GM23338 (cell line): ENCODE measurements at regions not wholly inside any gene's neighbourhood (a gene's known extent, or its start where the extent isn't known, plus 50 kb on each side); places are given as distances from the start of the nearest gene placed in this dataset.
A peak's percentile ranks its signal among the peaks of the same experiment; 100 is the strongest.

ENCODE experiments used
- ATAC-seq: fragments of 200-7000 bp; cut with Tn5 transposase; 3 replicates; pipeline ENCODE4 v1.9.1; 2020
- DNase-seq: peaks from one replicate; pipeline ENCODE4 v3.0.0-alpha.2; 2015; ENCODE audit warnings: low spot score
- H2AFZ ChIP-seq: fragments of 200-600 bp; sonication (generic); 2 replicates; pipeline ENCODE4 v1.8.0; 2016; ENCODE audit warnings: antibody characterized with exemption, mild to moderate bottlenecking, moderate library complexity
- H3F3A ChIP-seq: fragments of 200-600 bp; sonication (generic); replicated peaks from 2 replicates; pipeline ENCODE4 v1.8.0; 2017; ENCODE audit warnings: antibody characterized with exemption, mixed run types, low read depth
- H3K27ac ChIP-seq: fragments of 200-600 bp; sonication (generic); 2 replicates; pipeline ENCODE4 v1.6.1; 2016; ENCODE audit warnings: low read depth
- H3K27me3 ChIP-seq: fragments of 200-600 bp; sonication (generic); 2 replicates; pipeline ENCODE4 v1.8.0; 2016; ENCODE audit warnings: mild to moderate bottlenecking, mixed run types, moderate library complexity; ENCODE audit not compliant: insufficient read depth
- H3K36me3 ChIP-seq: fragments of 200-600 bp; sonication (generic); 2 replicates; pipeline ENCODE4 v1.8.0; 2016; ENCODE audit warnings: mild to moderate bottlenecking; ENCODE audit not compliant: insufficient read depth
- H3K4me1 ChIP-seq: fragments of 200-600 bp; sonication (generic); 2 replicates; pipeline ENCODE4 v1.8.0; 2016; ENCODE audit warnings: mild to moderate bottlenecking, moderate library complexity; ENCODE audit not compliant: insufficient read depth
- H3K4me2 ChIP-seq: fragments of 200-600 bp; sonication (generic); 2 replicates; pipeline ENCODE4 v1.7.1; 2017; ENCODE audit warnings: mixed run types
- H3K4me3 ChIP-seq: fragments of 200-600 bp; sonication (generic); 2 replicates; pipeline ENCODE4 v1.6.1; 2016; ENCODE audit warnings: mixed run types
- H3K79me2 ChIP-seq: fragments of 200-600 bp; sonication (generic); replicated peaks from 2 replicates; pipeline ENCODE4 v1.8.0; 2017; ENCODE audit warnings: mild to moderate bottlenecking; ENCODE audit not compliant: insufficient read depth
- H3K9me2 ChIP-seq: fragments of 200-600 bp; sonication (generic); 2 replicates; pipeline ENCODE4 v1.8.0; 2017; ENCODE audit not compliant: insufficient read depth
- H4K20me1 ChIP-seq: fragments of 200-600 bp; sonication (generic); replicated peaks from 2 replicates; pipeline ENCODE4 v1.8.0; 2017; ENCODE audit warnings: mild to moderate bottlenecking; ENCODE audit not compliant: insufficient read depth
- H3K27ac Mint-ChIP-seq: 2 replicates; pipeline ENCODE4 v1.8.0; 2020; ENCODE audit warnings: inconsistent platforms, mild to moderate bottlenecking, moderate library complexity, mixed read lengths
- H3K27me3 Mint-ChIP-seq: 3 replicates; pipeline ENCODE4 v1.8.0; 2022; ENCODE audit warnings: low read depth, mild to moderate bottlenecking, moderate library complexity, mixed read lengths, inconsistent platforms; ENCODE audit not compliant: insufficient read depth, poor library complexity
- H3K36me3 Mint-ChIP-seq: 3 replicates; pipeline ENCODE4 v1.8.0; 2021; ENCODE audit warnings: low read depth, mild to moderate bottlenecking, inconsistent platforms, moderate library complexity, mixed read lengths
- H3K4me1 Mint-ChIP-seq: 3 replicates; pipeline ENCODE4 v1.8.0; 2020; ENCODE audit warnings: mild to moderate bottlenecking, inconsistent platforms, mixed read lengths
- H3K4me3 Mint-ChIP-seq: 3 replicates; pipeline ENCODE4 v1.8.0; 2021; ENCODE audit warnings: moderate library complexity, mild to moderate bottlenecking, inconsistent platforms, mixed read lengths
- H3K9me3 Mint-ChIP-seq: 3 replicates; pipeline ENCODE4 v1.8.0; 2020; ENCODE audit warnings: moderate library complexity, mild to moderate bottlenecking, inconsistent platforms, mixed read lengths
- CREB1 ChIP-seq: fragments of 250-450 bp; sonication (Bioruptor Pico); IDR thresholded peaks from 2 replicates; pipeline ENCODE4 v1.5.0; 2020; ENCODE audit warnings: low read depth, mild to moderate bottlenecking, moderate library complexity
- CTCF ChIP-seq, 2 experiments: fragments of 200-600 bp in 1 of 2; sonication (generic) in 1 of 2; conservative IDR thresholded peaks; 2 replicates each; pipeline versions ENCODE4 v1.5.1 to v1.6.1; 2016 to 2017; ENCODE audit warnings: antibody characterized with exemption in 2 of 2, low read depth in 2 of 2, mild to moderate bottlenecking in 2 of 2, moderate library complexity in 1 of 2
- ETS1 ChIP-seq: IDR thresholded peaks from 2 replicates; pipeline ENCODE4 v1.6.1; 2016; ENCODE audit warnings: antibody characterized with exemption
- EZH2 ChIP-seq: fragments of 200-600 bp; sonication (generic); IDR thresholded peaks from one replicate; pipeline ENCODE4 v1.8.0; 2017; ENCODE audit warnings: antibody characterized with exemption, mild to moderate bottlenecking, low read depth; ENCODE audit not compliant: unreplicated experiment
- JUNB ChIP-seq: IDR thresholded peaks from one replicate; pipeline ENCODE4 v1.6.1; 2016; ENCODE audit warnings: antibody characterized with exemption; ENCODE audit not compliant: unreplicated experiment
- POLR2AphosphoS5 ChIP-seq: IDR thresholded peaks from 2 replicates; pipeline ENCODE4 v1.6.1; 2016; ENCODE audit warnings: antibody characterized with exemption, low read depth
- REST ChIP-seq: IDR thresholded peaks from one replicate; pipeline ENCODE4 v1.6.1; 2018; ENCODE audit warnings: antibody characterized with exemption; ENCODE audit not compliant: unreplicated experiment
- STAT1 ChIP-seq: IDR thresholded peaks from one replicate; pipeline ENCODE4 v1.6.1; 2016; ENCODE audit warnings: antibody characterized with exemption; ENCODE audit not compliant: unreplicated experiment
- ZNF114 ChIP-seq: fragments of 250-450 bp; sonication (Bioruptor Pico); IDR thresholded peaks from 2 replicates; pipeline ENCODE4 v1.5.0; 2020; ENCODE audit warnings: mild to moderate bottlenecking, moderate library complexity
- ZNF331 ChIP-seq: fragments of 250-450 bp; sonication (Bioruptor Pico); IDR thresholded peaks from 2 replicates; pipeline ENCODE4 v1.5.0; 2020; ENCODE audit warnings: low read depth, mild to moderate bottlenecking, moderate library complexity
- ZNF462 ChIP-seq: fragments of 250-450 bp; sonication (Bioruptor Pico); IDR thresholded peaks from 2 replicates; pipeline ENCODE4 v1.5.0; 2020; ENCODE audit warnings: mild to moderate bottlenecking, moderate library complexity

GRCh38 chr3:6781092-6781491 lies 79.8 kb upstream of the GRM7 start:
- Mint-ChIP-seq H3K36me3 (peaks cover 4% of the 10 kb centered on the region; the same call in 2 of the 3 replicates), H3K4me3 (no peak overlapping the region), H3K9me3 (peaks cover 68% of the 10 kb centered on the region), H3K4me1 (peaks cover 11% of the 10 kb centered on the region), H3K27me3 (no peaks in the 10 kb centered on the region), H3K27ac (no peak overlapping the region)
- no peak overlapping the region for H3K27ac ChIP-seq
- no peak overlapping the region for H3K4me2 ChIP-seq
- TF ChIP-seq JUNB (no peak), EZH2 (no peak), CREB1 (CRISPR knock-in tag) (no peak), CTCF (conservative IDR thresholded peaks at IDR 0.05; ENCODE audit: low read depth in 2 of 2) (no peak), ZNF114 (no peak), ZNF331 (no peak)
- peak; percentile 57; the same call in 2 of the 3 replicates for ATAC-seq
- H3K36me3 ChIP-seq, result no peaks in the 10 kb centered on the region
- no peaks in the 10 kb centered on the region for H3K79me2 ChIP-seq
- no peaks in the 10 kb centered on the region for H3K4me1 ChIP-seq
- no peak for DNase-seq
- no peak overlapping the region for H2AFZ ChIP-seq
- no peaks in the 10 kb centered on the region for H4K20me1 ChIP-seq
- H3K27me3 ChIP-seq, result no peaks in the 10 kb centered on the region
- no peak overlapping the region for H3K4me3 ChIP-seq
- no peaks in the 10 kb centered on the region for H3F3A ChIP-seq
- H3K9me2 ChIP-seq, result no peaks in the 10 kb centered on the region

- no peak for ATAC-seq
- no peak overlapping the region for H3K4me2 ChIP-seq
- H3K4me1 Mint-ChIP-seq, result peaks cover 7% of the 10 kb centered on the region
- TF ChIP-seq REST (no peak), ETS1 (no peak), ZNF462 (CRISPR knock-in tag) (no peak), STAT1 (no peak), POLR2AphosphoS5 (no peak), JUNB (no peak)
Measured at GRCh38 chr3:6785726-6786125, 75.2 kb upstream of the GRM7 start.

More at GRCh38 chr3:6785726-6786125, 75.2 kb upstream of the GRM7 start:
- H3K79me2 ChIP-seq, result no peaks in the 10 kb centered on the region
- H3K9me3 Mint-ChIP-seq, result peaks cover 61% of the 10 kb centered on the region
- no peaks in the 10 kb centered on the region for H3K27me3 ChIP-seq
- no peaks in the 10 kb centered on the region for H3K27me3 Mint-ChIP-seq
- H4K20me1 ChIP-seq, result no peaks in the 10 kb centered on the region
- no peaks in the 10 kb centered on the region; the same call in 2 of the 3 replicates for H3K36me3 Mint-ChIP-seq
- H3K4me3 ChIP-seq, result no peak overlapping the region
- H3K27ac Mint-ChIP-seq, result no peak overlapping the region
- H3K9me2 ChIP-seq, result no peaks in the 10 kb centered on the region
- DNase-seq, result no peak
- no peak overlapping the region for H3K27ac ChIP-seq
- H3F3A ChIP-seq, result no peaks in the 10 kb centered on the region
- H3K36me3 ChIP-seq, result peaks cover 12% of the 10 kb centered on the region
- H2AFZ ChIP-seq, result no peak overlapping the region
- no peak overlapping the region for H3K4me3 Mint-ChIP-seq
- H3K4me1 ChIP-seq, result no peaks in the 10 kb centered on the region
